ENCODE measurements at regions not wholly inside any gene's neighbourhood (a gene's known extent, or its start where the extent isn't known, plus 50 kb on each side); places are given as distances from the start of the nearest gene placed in this dataset.
"Not testable (repeated sequence)": the region's sequence is repeated elsewhere in the genome, so short reads cannot be mapped to it uniquely, and the experiment has no call there.

- no peak for DNase-seq
These were observed 108.5 kb downstream of the FEM1C start for GRCh38 chr5:115435778-115436712.

- no peak for DNase-seq
These were observed 109.4 kb downstream of the FEM1C start for GRCh38 chr5:115435065-115435777.

- DNase-seq, result no peak
These were observed 110.7 kb downstream of the FEM1C start for GRCh38 chr5:115433918-115434317.

GRCh38 chr5:115432691-115433090, 111.9 kb downstream of the FEM1C start:
- peak; percentile 30 for DNase-seq

GRCh38 chr5:115431116-115431515, 113.5 kb downstream of the FEM1C start:
- DNase-seq, result no peak

- DNase-seq, result no peak
These were observed 114.2 kb downstream of the FEM1C start for GRCh38 chr5:115430374-115430773.

GRCh38 chr5:115429345-115429940, 115.1 kb downstream of the FEM1C start:
- no peak for DNase-seq

GRCh38 chr5:115428676-115429075, 115.9 kb downstream of the FEM1C start:
- DNase-seq, result no peak

- DNase-seq, result no peak
These were observed 116.3 kb downstream of the FEM1C start for GRCh38 chr5:115428248-115428647.

- no peak for DNase-seq
These were observed 120.1 kb downstream of the FEM1C start for GRCh38 chr5:115424446-115424845.

- DNase-seq, result no peak
These were observed 120.5 kb downstream of the FEM1C start for GRCh38 chr5:115424030-115424429.

- no peak for DNase-seq
These were observed 121.0 kb downstream of the FEM1C start for GRCh38 chr5:115423541-115423940.

- no peak for DNase-seq
These were observed 121.5 kb downstream of the FEM1C start for GRCh38 chr5:115423051-115423450.

- not testable (repeated sequence) for DNase-seq
These were observed 123.8 kb downstream of the FEM1C start for GRCh38 chr5:115420812-115421211.

- no peak for DNase-seq
These were observed 123.6 kb upstream of the CCDC112 start for GRCh38 chr5:115419846-115420585.

- peak; percentile 38 for DNase-seq
These were observed 122.3 kb upstream of the CCDC112 start for GRCh38 chr5:115418788-115419187.

GRCh38 chr5:115417076-115417475, 120.6 kb upstream of the CCDC112 start:
- no peak for DNase-seq

- no peak for DNase-seq
These were observed 118.7 kb upstream of the CCDC112 start for GRCh38 chr5:115415143-115415491.

- no peak for DNase-seq
These were observed 118.1 kb upstream of the CCDC112 start for GRCh38 chr5:115414406-115415142.

- no peak for DNase-seq
These were observed 117.2 kb upstream of the CCDC112 start for GRCh38 chr5:115413651-115414050.

GRCh38 chr5:115409094-115409493, 112.6 kb upstream of the CCDC112 start:
- no peak for DNase-seq

All from NCI-H1092 treated with DMSO at 0.1 percent for 48 hours (cell line).